Heart right ventricle (tissue), 16 donors: ENCODE measurements at regions not wholly inside any gene's neighbourhood (a gene's known extent, or its start where the extent isn't known, plus 50 kb on each side); places are given as distances from the start of the nearest gene placed in this dataset.
A peak's percentile ranks its signal among the peaks of the same experiment; 100 is the strongest.
"Not testable (repeated sequence)": the region's sequence is repeated elsewhere in the genome, so short reads cannot be mapped to it uniquely, and the experiment has no call there.

Experiments used
- ATAC-seq, 8 donors: fragments of 200-7000 bp; cut with Tn5 transposase; one replicate each; pipeline ENCODE4 v1.9.1; 2020; ENCODE audit warnings: mild to moderate bottlenecking in 8 of 8, moderate library complexity in 8 of 8, moderate number of reproducible peaks in 1 of 8
- DNase-seq, 2 donors: peaks; one replicate each; pipeline ENCODE4 v3.0.0-alpha.2; 2020
- H3K27ac ChIP-seq, 10 donors: fragments of 200-600 bp; sonication (generic) in 2 of 10; one replicate each; pipeline versions ENCODE4 v1.5.0 to v1.8.0; 2020 to 2022; ENCODE audit warnings: mild to moderate bottlenecking in 3 of 10
- H3K27me3 ChIP-seq, 7 donors: fragments of 200-600 bp; one replicate each; pipeline ENCODE4 v1.8.0; 2021 to 2022; ENCODE audit warnings: mild to moderate bottlenecking in 2 of 7
- H3K36me3 ChIP-seq, 9 donors: fragments of 200-600 bp; sonication (generic) in 1 of 9; one replicate each; pipeline versions ENCODE4 v1.5.0 to v1.8.0; 2020 to 2022; ENCODE audit warnings: mild to moderate bottlenecking in 2 of 9
- H3K4me1 ChIP-seq, 9 donors: fragments of 200-600 bp; sonication (generic) in 1 of 9; one replicate each; pipeline versions ENCODE4 v1.5.0 to v1.8.0; 2020 to 2022; ENCODE audit warnings: mild to moderate bottlenecking in 4 of 9
- H3K4me3 ChIP-seq, 10 donors: fragments of 200-600 bp; sonication (generic) in 2 of 10; one replicate each; pipeline versions ENCODE4 v1.5.0 to v1.8.0; 2020 to 2022; ENCODE audit warnings: mild to moderate bottlenecking in 7 of 10, moderate library complexity in 2 of 10
- H3K9me3 ChIP-seq, 11 donors: fragments of 200-600 bp in 10 of 11; sonication (generic) in 2 of 11; one replicate each; pipeline versions ENCODE4 v1.5.0 to v1.8.0; 2013 to 2022; ENCODE audit warnings: mild to moderate bottlenecking in 2 of 11, control low read depth in 1 of 11, moderate library complexity in 1 of 11
- CTCF ChIP-seq, 9 donors: fragments of 200-600 bp; sonication (generic) in 2 of 9; IDR thresholded peaks; one replicate each; pipeline versions ENCODE4 v1.5.0 to v1.8.0; 2021 to 2022; ENCODE audit warnings: antibody characterized with exemption in 9 of 9, mild to moderate bottlenecking in 5 of 9, moderate library complexity in 1 of 9
- WGBS, 2 donors: extraction: QIAGEN DNeasy Blood & Tissue Kit; methylation state at CpG; one replicate each; pipeline ENCODE4 v1.1.7; 2013; ENCODE audit warnings: inconsistent platforms in 1 of 2; 5-methylcytosine and 5-hydroxymethylcytosine counted together
- intact Hi-C, 10 donors: fragments of 100-400 bp; cut with DNase I; formaldehyde crosslinking; loops; one replicate each; pipeline versions ENCODE4 v1.11.1 to v1.14.2; 2022
- donor health status: Arrhythmogenic right ventricular cardiomyopathy.
- donor health status: ischemic (EF 13 %, LVEDD 7.1; RV severe dilation, severe dysfunction).
- donor health status: healthy with polysubstance abuse.
- donor health status: DM: no; HTN: yes; CAD: no.
- donor health status: DM: no; HTN: no; CAD: no.
- donor health status: ischemic (EF 25% LVEDD 6.9; RV normal size, moderate dysfunction).
- donor health status: ischemic (EF 25% LVEDD 5.7; RV mildly dilated, moderate dysfunction).
- donor health status: healthy.
- donor health status: DM: yes; HTN: yes; CAD: no.
- donor health status: Ischemic cardiomyopathy.
- donor health status: ischemic (EF 35%, LVEDD 5.7; RV mildly dilated, moderate dysfunction).
- donor health status: nonischemic (EF 11% LVEDD 7.7; RV severe dilation, severe dysfunction).
- donor health status: DM: yes; HTN: yes; CAD: no.
- donor health status: PGD.
- donor health status: ischemic (EF 29% LVEDD 5.4; RV normal size, mild dysfunction).
- donor health status: nonischemic (EF 23%, LVEDD 6.1; RV moderate dilation, normal function).

DNA sequence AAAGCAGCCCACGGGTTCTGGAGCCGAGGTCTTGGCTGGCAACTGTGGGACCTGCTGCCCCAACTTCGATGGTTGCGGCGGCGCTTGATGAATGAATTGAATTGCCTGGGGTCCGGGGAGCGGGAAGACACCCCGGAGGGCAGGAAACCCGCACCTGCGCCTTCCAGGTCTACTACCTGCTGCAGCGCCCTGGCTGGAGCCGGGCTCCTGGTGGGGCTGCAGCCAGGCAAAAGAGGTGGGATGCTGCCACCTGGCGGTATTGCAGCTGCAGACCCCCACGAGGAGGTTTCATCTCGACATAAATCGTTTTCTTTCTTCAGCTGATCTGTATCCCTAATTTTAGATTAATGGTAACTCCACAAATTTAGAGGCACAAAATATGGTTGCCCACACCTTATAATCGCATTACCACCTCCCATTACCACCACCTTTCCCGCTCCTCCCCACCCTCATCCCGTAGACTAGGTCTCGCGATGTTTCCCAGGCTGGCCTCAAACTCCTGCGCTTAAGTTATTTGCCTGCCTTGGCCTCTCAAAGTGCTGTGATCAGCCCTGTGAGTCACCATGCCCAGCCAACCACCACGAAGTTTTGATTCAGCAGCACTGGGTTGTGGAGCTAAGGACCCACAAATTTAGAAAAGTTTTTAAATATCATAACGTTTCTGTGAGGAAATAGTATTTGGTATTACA lies 1492.4 kb upstream of the DEFB115 start:
- H3K36me3 ChIP-seq, H3K4me3 ChIP-seq, DNase-seq, H3K27ac ChIP-seq, intact Hi-C loops, H3K4me1 ChIP-seq, ATAC-seq: not testable (repeated sequence)
- Histone ChIP-seq H3K27me3 (peaks cover 0 to 30% (median 0%) of the 10 kb centered on the region in 7 donors), H3K9me3 (peaks cover 0 to 16% (median 0%) of the 10 kb centered on the region in 11 donors)
- WGBS, 2 donors: 21 to 23% methylated on average over 25 of the region's 25 CpGs
- peak in 6 of 9 donors; percentile 5 to 45 (median 26) for TF ChIP-seq CTCF (IDR thresholded peaks at IDR 0.05)

DNA sequence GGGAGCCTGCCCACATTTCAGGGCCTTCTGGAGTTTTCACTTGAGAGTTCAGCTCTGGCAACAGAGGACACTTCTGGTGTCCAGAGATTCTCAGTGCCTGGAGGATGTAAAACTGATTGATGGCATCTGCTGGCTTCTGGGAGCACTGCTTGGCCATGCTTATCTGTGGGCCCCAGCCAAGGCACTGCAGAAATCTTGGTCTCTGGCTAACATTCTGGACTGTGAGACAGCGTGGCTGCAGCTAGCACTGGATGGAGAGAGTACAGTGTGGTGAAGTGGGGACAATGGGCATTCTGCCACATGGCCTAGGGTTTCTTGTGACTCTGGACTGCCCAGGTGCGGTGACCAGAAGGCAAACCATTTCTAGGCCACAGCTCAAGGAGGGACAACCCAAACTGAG lies 1479.4 kb upstream of the DEFB115 start:
- ATAC-seq, intact Hi-C loops, H3K4me1 ChIP-seq, H3K27me3 ChIP-seq, H3K27ac ChIP-seq, H3K36me3 ChIP-seq, DNase-seq, H3K4me3 ChIP-seq: not testable (repeated sequence)
- H3K9me3 ChIP-seq: peaks cover 0 to 33% (median 0%) of the 10 kb centered on the region in 11 donors
- 25 to 29% methylated on average over 2 of the region's 2 CpGs for WGBS, 2 donors

DNA sequence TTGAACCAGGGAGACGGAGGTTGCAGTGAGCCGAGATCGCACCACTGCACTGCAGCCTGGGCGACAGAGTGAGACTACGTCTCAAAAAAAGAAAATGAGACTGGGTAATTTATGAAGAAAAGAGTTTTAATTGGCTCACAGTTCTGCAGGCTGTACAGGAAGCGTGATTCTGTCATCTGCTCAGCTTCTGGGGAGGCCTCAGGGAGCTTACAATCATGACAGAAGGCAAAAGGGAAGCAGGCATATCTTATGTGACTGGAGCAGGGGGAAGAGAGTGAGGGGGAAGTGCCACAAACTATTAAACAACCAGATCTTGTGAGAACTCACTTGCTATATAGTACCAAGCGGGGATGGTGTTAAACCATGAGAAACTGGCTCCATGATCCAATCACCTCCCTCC lies 1476.2 kb upstream of the DEFB115 start:
- intact Hi-C loops, H3K27ac ChIP-seq, H3K27me3 ChIP-seq, H3K36me3 ChIP-seq, H3K4me1 ChIP-seq, DNase-seq, ATAC-seq, H3K4me3 ChIP-seq: not testable (repeated sequence)
- WGBS, 2 donors: 69 to 71% methylated on average over 7 of the region's 7 CpGs
- peaks cover 0 to 56% (median 0%) of the 10 kb centered on the region in 11 donors for H3K9me3 ChIP-seq

- H3K27ac ChIP-seq, H3K36me3 ChIP-seq, H3K4me1 ChIP-seq, H3K4me3 ChIP-seq, H3K27me3 ChIP-seq, ATAC-seq, DNase-seq, intact Hi-C loops: not testable (repeated sequence)
- 66 to 71% methylated on average over 8 of the region's 8 CpGs for WGBS, 2 donors
- peaks cover 0 to 60% (median 0%) of the 10 kb centered on the region in 11 donors for H3K9me3 ChIP-seq
These were observed 1475.6 kb upstream of the DEFB115 start for GRCh38 chr20:29781891-29782290.

DNA sequence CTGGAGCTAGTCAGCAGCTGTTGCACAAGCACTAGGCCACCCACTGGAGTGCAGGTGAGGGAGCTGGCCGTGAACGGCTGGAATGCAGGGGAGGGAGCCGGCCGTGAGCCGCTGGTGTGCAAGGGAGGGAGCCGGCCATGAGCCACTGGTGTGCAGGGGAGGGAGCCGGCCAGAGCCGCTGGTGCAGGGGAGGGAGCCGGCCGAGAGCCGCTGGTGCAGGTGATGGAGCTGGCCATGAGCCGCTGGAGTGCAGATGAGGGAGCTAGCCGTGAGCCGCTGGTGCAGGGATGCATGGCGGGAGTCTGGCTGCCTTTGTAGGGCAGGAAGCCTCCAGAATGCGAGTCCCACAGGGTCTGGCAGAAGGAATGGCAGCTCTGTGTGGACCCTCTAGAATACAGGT lies 1470.0 kb upstream of the DEFB115 start:
- peaks cover 0 to 54% (median 0%) of the 10 kb centered on the region in 11 donors for H3K9me3 ChIP-seq
- H3K4me1 ChIP-seq, intact Hi-C loops, H3K36me3 ChIP-seq, DNase-seq, ATAC-seq, H3K4me3 ChIP-seq, H3K27ac ChIP-seq, H3K27me3 ChIP-seq: not testable (repeated sequence)
- 80 to 83% methylated on average over 16 of the region's 16 CpGs for WGBS, 2 donors

- peaks cover 0 to 43% (median 0%) of the 10 kb centered on the region in 11 donors for H3K9me3 ChIP-seq
- no peaks in the 10 kb centered on the region for H3K4me1 ChIP-seq
- H3K4me3 ChIP-seq: no peak overlapping the region
- H3K27ac ChIP-seq: no peak overlapping the region
- intact Hi-C loops: no loop called here
- TF ChIP-seq CTCF (IDR thresholded peaks at IDR 0.05): no peak
- no peaks in the 10 kb centered on the region for H3K27me3 ChIP-seq
- no peaks in the 10 kb centered on the region for H3K36me3 ChIP-seq
- no peak for ATAC-seq
- no peak for DNase-seq
These were observed 1467.0 kb upstream of the DEFB115 start for GRCh38 chr20:29790510-29790909.

GRCh38 chr20:29831508-29831907 lies 1426.0 kb upstream of the DEFB115 start:
- H3K36me3 ChIP-seq, ATAC-seq, DNase-seq, H3K27ac ChIP-seq, H3K9me3 ChIP-seq, H3K4me1 ChIP-seq, intact Hi-C loops, H3K4me3 ChIP-seq, H3K27me3 ChIP-seq: not testable (repeated sequence)
- 42 to 54% methylated on average over 4 of the region's 4 CpGs for WGBS, 2 donors

DNA sequence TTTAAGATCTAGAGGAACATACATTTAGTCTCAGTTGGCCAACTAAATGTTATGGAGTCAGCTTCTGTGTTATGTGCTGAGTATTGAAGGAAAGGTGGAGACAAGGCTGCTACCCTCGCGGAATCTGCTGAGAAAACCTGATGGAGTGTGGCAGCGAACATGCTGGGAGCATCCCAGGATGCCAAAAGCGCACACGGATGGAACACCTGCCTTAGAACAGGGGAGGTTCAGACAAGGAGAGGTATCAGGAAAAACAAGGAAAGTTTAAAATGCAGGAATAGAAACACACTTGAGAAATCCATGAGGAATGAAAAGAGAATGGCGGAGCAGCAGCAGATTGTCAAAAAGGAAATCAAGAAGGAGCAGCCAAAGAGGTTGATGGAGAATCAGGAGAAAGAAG lies 1389.5 kb upstream of the DEFB115 start:
- 67 to 68% methylated on average over 6 of the region's 6 CpGs for WGBS, 2 donors
- H3K36me3 ChIP-seq, H3K4me3 ChIP-seq, H3K27ac ChIP-seq, DNase-seq, intact Hi-C loops, H3K4me1 ChIP-seq, ATAC-seq, H3K27me3 ChIP-seq: not testable (repeated sequence)
- peaks cover 0 to 29% (median 0%) of the 10 kb centered on the region in 11 donors for H3K9me3 ChIP-seq

GRCh38 chr20:29868688-29869087 lies 1388.8 kb upstream of the DEFB115 start:
- ATAC-seq, H3K27me3 ChIP-seq, H3K4me1 ChIP-seq, DNase-seq, H3K36me3 ChIP-seq, intact Hi-C loops, H3K27ac ChIP-seq, H3K4me3 ChIP-seq: not testable (repeated sequence)
- WGBS, 2 donors: 44 to 46% methylated on average over 4 of the region's 4 CpGs
- peaks cover 0 to 29% (median 0%) of the 10 kb centered on the region in 11 donors for H3K9me3 ChIP-seq

- not testable (repeated sequence) for ATAC-seq, DNase-seq, H3K4me1 ChIP-seq, H3K27me3 ChIP-seq, H3K27ac ChIP-seq, H3K36me3 ChIP-seq, H3K4me3 ChIP-seq
- intact Hi-C loops: loop anchor here in 2 of 10 donors (10.0 kb wide), 1 partner anchor 757 kb away; no protein-coding TSS in a partner anchor
- peaks cover 0 to 40% (median 0%) of the 10 kb centered on the region in 11 donors for H3K9me3 ChIP-seq
- WGBS, 2 donors: 49 to 53% methylated on average over 2 of the region's 2 CpGs
These were observed 1385.6 kb upstream of the DEFB115 start for GRCh38 chr20:29871816-29872215.
